ENCODE measurements at regions not wholly inside any gene's neighbourhood (a gene's known extent, or its start where the extent isn't known, plus 50 kb on each side); places are given as distances from the start of the nearest gene placed in this dataset.

GRCh38 chr14:71426001-71426400 is 506.2 kb upstream of the RGS6 start (continued):
- TF ChIP-seq REST (IDR thresholded peaks at IDR 0.05) (no peak), TAF1 (conservative IDR thresholded peaks at IDR 0.05) (no peak)

GRCh38 chr14:71429902-71430301 is 502.3 kb upstream of the RGS6 start:
- Histone ChIP-seq H3K36me3 (ENCODE audit: control insufficient read depth in 4 of 4, insufficient read depth in 3 of 4, low read depth in 1 of 4, low read length in 3 of 4) (no peaks in the 10 kb centered on the region), H3K4me3 (ENCODE audit: low read depth in 1 of 3, low read length in 3 of 3) (no peak overlapping the region), H3K9ac (ENCODE audit: low read depth in 1 of 2, low read length in 2 of 2) (no peak overlapping the region), H3K27ac (ENCODE audit: low read depth in 1 of 2, low read length in 2 of 2) (no peak overlapping the region), H3K4me1 (ENCODE audit: control insufficient read depth in 4 of 4, insufficient read depth in 4 of 4, low read length in 3 of 4) (no peaks in the 10 kb centered on the region), H3K9me3 (ENCODE audit: control insufficient read depth in 4 of 4, low read length in 3 of 4) (peaks cover 0 to 3% (median 0%) of the 10 kb centered on the region in 4 donors), H3K27me3 (ENCODE audit: control insufficient read depth in 4 of 4, insufficient read depth in 4 of 4, low read length in 3 of 4) (no peaks in the 10 kb centered on the region)
- no peak for DNase-seq (ENCODE audit: low spot score)
- TF ChIP-seq TAF1 (conservative IDR thresholded peaks at IDR 0.05), result no peak
- no peak for TF ChIP-seq REST (IDR thresholded peaks at IDR 0.05)
- TF ChIP-seq NR2F2 (IDR thresholded peaks at IDR 0.05), result no peak
- TF ChIP-seq RAD21 (IDR thresholded peaks at IDR 0.05), result no peak
- no peak for TF ChIP-seq CTCF (IDR thresholded peaks at IDR 0.05; ENCODE audit: low read depth, low read length, missing input control)
- no peak for TF ChIP-seq RXRA (IDR thresholded peaks at IDR 0.05)
- no peak for TF ChIP-seq EGR1 (IDR thresholded peaks at IDR 0.05; ENCODE audit: low read depth in 2 of 2)
- no peak for TF ChIP-seq FOXA1 (IDR thresholded peaks at IDR 0.05)
- no peak for TF ChIP-seq YY1 (IDR thresholded peaks at IDR 0.05)
- no peak for TF ChIP-seq HNF4G (IDR thresholded peaks at IDR 0.05)
- TF ChIP-seq ATF3 (IDR thresholded peaks at IDR 0.05), result no peak
- no peak for TF ChIP-seq MAX (IDR thresholded peaks at IDR 0.05)
- no peak for TF ChIP-seq JUND (IDR thresholded peaks at IDR 0.05)
- TF ChIP-seq GABPA (IDR thresholded peaks at IDR 0.05 in 1 of 2, conservative IDR thresholded peaks at IDR 0.05 in 1 of 2), result no peak
- no peak for TF ChIP-seq FOXA2 (IDR thresholded peaks at IDR 0.05)
- no peak for TF ChIP-seq ZBTB33 (IDR thresholded peaks at IDR 0.05)
- no peak for TF ChIP-seq HNF4A (conservative IDR thresholded peaks at IDR 0.05)
- no peak for TF ChIP-seq SP1 (IDR thresholded peaks at IDR 0.05)
